Liver (tissue), 8 donors: ENCODE measurements at regions not wholly inside any gene's neighbourhood (a gene's known extent, or its start where the extent isn't known, plus 50 kb on each side); places are given as distances from the start of the nearest gene placed in this dataset.

ENCODE experiments used
- DNase-seq: peaks from one replicate; pipeline ENCODE4 v3.0.0-alpha.2; 2017; ENCODE audit warnings: low spot score
- H3K27ac ChIP-seq, 2 donors: one replicate each; pipeline ENCODE4 v1.7.0; 2013; ENCODE audit warnings: inconsistent platforms in 2 of 2, low read length in 2 of 2, control low read depth in 1 of 2, low read depth in 1 of 2, mild to moderate bottlenecking in 1 of 2
- H3K27me3 ChIP-seq, 4 donors: one replicate each; pipeline versions ENCODE4 v1.6.1 to v1.7.0; 2013; ENCODE audit warnings: low read length in 3 of 4, inconsistent platforms in 1 of 4, mild to moderate bottlenecking in 1 of 4, moderate library complexity in 1 of 4; ENCODE audit not compliant: control insufficient read depth in 4 of 4, insufficient read depth in 4 of 4
- H3K36me3 ChIP-seq, 4 donors: one replicate each; pipeline versions ENCODE4 v1.6.1 to v1.7.0; 2013; ENCODE audit warnings: low read length in 3 of 4, mild to moderate bottlenecking in 3 of 4, low read depth in 1 of 4, moderate library complexity in 1 of 4; ENCODE audit not compliant: control insufficient read depth in 4 of 4, insufficient read depth in 3 of 4
- H3K4me1 ChIP-seq, 4 donors: one replicate each; pipeline versions ENCODE4 v1.6.1 to v1.7.0; 2013; ENCODE audit warnings: low read length in 3 of 4, mild to moderate bottlenecking in 3 of 4, moderate library complexity in 1 of 4; ENCODE audit not compliant: control insufficient read depth in 4 of 4, insufficient read depth in 4 of 4
- H3K4me3 ChIP-seq, 3 donors: one replicate each; pipeline versions ENCODE4 v1.6.1 to v1.7.0; 2013; ENCODE audit warnings: low read length in 3 of 3, control low read depth in 1 of 3, low read depth in 1 of 3, mild to moderate bottlenecking in 1 of 3
- H3K9ac ChIP-seq, 2 donors: one replicate each; pipeline ENCODE4 v1.7.0; 2013; ENCODE audit warnings: low read length in 2 of 2, mild to moderate bottlenecking in 2 of 2, moderate library complexity in 2 of 2, control low read depth in 1 of 2, low read depth in 1 of 2
- H3K9me3 ChIP-seq, 4 donors: one replicate each; pipeline versions ENCODE4 v1.6.1 to v1.7.0; 2013; ENCODE audit warnings: low read length in 3 of 4; ENCODE audit not compliant: control insufficient read depth in 4 of 4
- EGR1 ChIP-seq, 2 donors: IDR thresholded peaks; 2 replicates each; pipeline ENCODE4 v1.6.1; 2016 to 2018; ENCODE audit warnings: antibody characterized with exemption in 2 of 2, low read depth in 2 of 2
- FOXA1 ChIP-seq: IDR thresholded peaks from 2 replicates; pipeline ENCODE4 v1.6.1; 2016; ENCODE audit warnings: antibody characterized with exemption
- FOXA2 ChIP-seq: IDR thresholded peaks from 2 replicates; pipeline ENCODE4 v1.6.1; 2016; ENCODE audit warnings: antibody characterized with exemption
- GABPA ChIP-seq, 2 donors: IDR thresholded peaks in 1 of 2; conservative IDR thresholded peaks in 1 of 2; 2 replicates each; pipeline ENCODE4 v1.6.1; 2016; ENCODE audit warnings: antibody characterized with exemption in 2 of 2, mild to moderate bottlenecking in 1 of 2, moderate library complexity in 1 of 2
- HNF4A ChIP-seq, 2 donors: conservative IDR thresholded peaks; 2 replicates each; pipeline ENCODE4 v1.6.1; 2016; ENCODE audit warnings: antibody characterized with exemption in 2 of 2, mild to moderate bottlenecking in 2 of 2
- HNF4G ChIP-seq: IDR thresholded peaks from 2 replicates; pipeline ENCODE4 v1.6.1; 2016; ENCODE audit warnings: antibody characterized with exemption
- JUND ChIP-seq, 2 donors: IDR thresholded peaks; 2 replicates each; pipeline ENCODE4 v1.6.1; 2016; ENCODE audit warnings: antibody characterized with exemption in 2 of 2
- NR2F2 ChIP-seq: IDR thresholded peaks from 2 replicates; pipeline ENCODE4 v1.6.1; 2016; ENCODE audit warnings: antibody characterized with exemption
- RAD21 ChIP-seq, 2 donors: IDR thresholded peaks; 2 replicates each; pipeline ENCODE4 v1.6.1; 2016; ENCODE audit warnings: antibody characterized with exemption in 2 of 2, mild to moderate bottlenecking in 2 of 2
- RXRA ChIP-seq, 2 donors: IDR thresholded peaks; 2 replicates each; pipeline ENCODE4 v1.6.1; 2017 to 2018; ENCODE audit warnings: antibody characterized with exemption in 2 of 2, mild to moderate bottlenecking in 1 of 2
- TAF1 ChIP-seq: conservative IDR thresholded peaks from 2 replicates; pipeline ENCODE4 v1.6.1; 2016; ENCODE audit warnings: antibody characterized with exemption, mild to moderate bottlenecking
- YY1 ChIP-seq: IDR thresholded peaks from 2 replicates; pipeline ENCODE4 v1.6.1; 2016; ENCODE audit warnings: antibody characterized with exemption, mild to moderate bottlenecking
- WGBS: extraction: QIAGEN DNeasy Blood & Tissue Kit; methylation state at CpG from one replicate; pipeline ENCODE4 v1.1.7; 2013; 5-methylcytosine and 5-hydroxymethylcytosine counted together
- TF ChIP-seq, protein P1 (sequence below): fragments of 150-350 bp; IDR thresholded peaks from 2 replicates; pipeline ENCODE4 v1.5.1; 2017; ENCODE audit warnings: improper control_type of control experiment, low read depth, low read length; ENCODE audit not compliant: missing input control
- TF ChIP-seq, protein P2 (sequence below): IDR thresholded peaks from 2 replicates; pipeline ENCODE4 v1.6.1; 2016; ENCODE audit warnings: antibody characterized with exemption
- TF ChIP-seq, protein P3 (sequence below): IDR thresholded peaks from 2 replicates; pipeline ENCODE4 v1.6.1; 2016; ENCODE audit warnings: antibody characterized with exemption
- TF ChIP-seq, protein P4 (sequence below): IDR thresholded peaks from 2 replicates; pipeline ENCODE4 v1.6.1; 2016; ENCODE audit warnings: antibody characterized with exemption
- donor health status: healthy.
- donor health status: healthy.
- donor health status: healthy.
- donor health status: healthy.
- donor health status: healthy.

DNA sequence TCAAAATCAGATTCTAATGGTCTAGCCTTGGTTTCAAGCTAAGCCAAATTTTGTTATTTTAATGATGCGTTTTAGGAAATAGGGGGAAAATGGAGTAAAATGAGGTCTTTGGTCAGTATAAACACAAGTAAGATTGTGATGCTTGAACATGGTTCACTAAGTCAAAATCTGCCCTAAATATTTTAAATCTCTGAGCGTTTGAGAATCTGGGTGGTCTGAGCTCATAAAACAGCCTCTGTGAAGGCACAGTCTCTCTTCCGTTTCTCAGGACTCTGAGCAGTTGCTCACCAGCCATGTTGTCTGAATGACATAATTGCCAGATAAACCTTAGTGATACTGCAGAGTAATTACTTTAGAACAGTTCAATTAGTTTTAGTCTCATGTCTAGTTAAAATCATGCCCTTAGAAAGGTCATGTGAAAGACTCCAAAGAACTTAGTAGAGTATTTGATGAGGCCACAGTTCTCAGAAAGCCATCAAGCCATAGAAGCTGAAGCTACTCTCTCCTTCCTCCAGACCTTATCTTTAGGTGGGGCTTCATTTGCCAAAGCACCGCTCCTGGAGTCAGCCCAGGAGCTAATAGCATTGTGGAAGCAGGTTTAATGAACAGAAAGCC lies 257.1 kb upstream of the MAP3K1 start:
- Histone ChIP-seq H3K27me3 (no peaks in the 10 kb centered on the region), H3K9ac (no peak overlapping the region), H3K9me3 (no peaks in the 10 kb centered on the region), H3K27ac (no peak overlapping the region), H3K36me3 (no peaks in the 10 kb centered on the region), H3K4me1 (no peaks in the 10 kb centered on the region), H3K4me3 (no peak overlapping the region)
- no peak for DNase-seq
- TF ChIP-seq, protein P1, sequence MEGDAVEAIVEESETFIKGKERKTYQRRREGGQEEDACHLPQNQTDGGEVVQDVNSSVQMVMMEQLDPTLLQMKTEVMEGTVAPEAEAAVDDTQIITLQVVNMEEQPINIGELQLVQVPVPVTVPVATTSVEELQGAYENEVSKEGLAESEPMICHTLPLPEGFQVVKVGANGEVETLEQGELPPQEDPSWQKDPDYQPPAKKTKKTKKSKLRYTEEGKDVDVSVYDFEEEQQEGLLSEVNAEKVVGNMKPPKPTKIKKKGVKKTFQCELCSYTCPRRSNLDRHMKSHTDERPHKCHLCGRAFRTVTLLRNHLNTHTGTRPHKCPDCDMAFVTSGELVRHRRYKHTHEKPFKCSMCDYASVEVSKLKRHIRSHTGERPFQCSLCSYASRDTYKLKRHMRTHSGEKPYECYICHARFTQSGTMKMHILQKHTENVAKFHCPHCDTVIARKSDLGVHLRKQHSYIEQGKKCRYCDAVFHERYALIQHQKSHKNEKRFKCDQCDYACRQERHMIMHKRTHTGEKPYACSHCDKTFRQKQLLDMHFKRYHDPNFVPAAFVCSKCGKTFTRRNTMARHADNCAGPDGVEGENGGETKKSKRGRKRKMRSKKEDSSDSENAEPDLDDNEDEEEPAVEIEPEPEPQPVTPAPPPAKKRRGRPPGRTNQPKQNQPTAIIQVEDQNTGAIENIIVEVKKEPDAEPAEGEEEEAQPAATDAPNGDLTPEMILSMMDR, result no peak
- TF ChIP-seq FOXA2, result no peak
- TF ChIP-seq HNF4A (conservative IDR thresholded peaks at IDR 0.05), result no peak
- TF ChIP-seq JUND (IDR thresholded peaks at IDR 0.05), result no peak
- TF ChIP-seq HNF4G, result no peak
- 78% methylated on average over 4 of the region's 4 CpGs for WGBS

DNA sequence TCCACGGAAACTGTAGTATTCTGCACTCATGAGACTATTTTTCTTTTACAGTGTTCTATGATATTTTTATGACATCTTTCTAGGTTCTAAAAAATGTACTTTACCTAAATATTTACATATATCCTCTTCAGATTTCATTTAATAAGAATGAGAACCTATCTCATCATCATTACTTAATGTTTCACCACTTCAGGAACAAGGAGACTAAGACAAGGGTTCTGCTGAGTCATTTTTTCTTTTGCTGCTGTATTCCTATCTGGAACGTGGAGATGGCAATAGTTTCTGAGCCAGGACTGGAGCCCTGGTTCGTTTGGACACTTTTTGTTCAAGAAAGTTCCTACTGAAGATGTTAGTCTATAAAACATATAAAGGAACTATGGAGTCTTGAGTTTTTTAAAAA lies 258.2 kb upstream of the MAP3K1 start:
- Histone ChIP-seq H3K36me3 (no peaks in the 10 kb centered on the region), H3K4me3 (no peak overlapping the region), H3K27ac (no peak overlapping the region), H3K9me3 (no peaks in the 10 kb centered on the region), H3K9ac (no peak overlapping the region), H3K4me1 (no peaks in the 10 kb centered on the region), H3K27me3 (no peaks in the 10 kb centered on the region)
- TF ChIP-seq, protein P2, sequence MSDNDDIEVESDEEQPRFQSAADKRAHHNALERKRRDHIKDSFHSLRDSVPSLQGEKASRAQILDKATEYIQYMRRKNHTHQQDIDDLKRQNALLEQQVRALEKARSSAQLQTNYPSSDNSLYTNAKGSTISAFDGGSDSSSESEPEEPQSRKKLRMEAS, result no peak
- TF ChIP-seq HNF4G, result no peak
- no peak for TF ChIP-seq NR2F2
- no peak for TF ChIP-seq EGR1 (IDR thresholded peaks at IDR 0.05; ENCODE audit: low read depth in 2 of 2)
- no peak for TF ChIP-seq FOXA2
- no peak for TF ChIP-seq HNF4A (conservative IDR thresholded peaks at IDR 0.05)
- TF ChIP-seq, protein P3, sequence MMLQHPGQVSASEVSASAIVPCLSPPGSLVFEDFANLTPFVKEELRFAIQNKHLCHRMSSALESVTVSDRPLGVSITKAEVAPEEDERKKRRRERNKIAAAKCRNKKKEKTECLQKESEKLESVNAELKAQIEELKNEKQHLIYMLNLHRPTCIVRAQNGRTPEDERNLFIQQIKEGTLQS, result no peak
- no peak for TF ChIP-seq YY1
- no peak for DNase-seq
- WGBS, result 55% methylated on average over 3 of the region's 3 CpGs

DNA sequence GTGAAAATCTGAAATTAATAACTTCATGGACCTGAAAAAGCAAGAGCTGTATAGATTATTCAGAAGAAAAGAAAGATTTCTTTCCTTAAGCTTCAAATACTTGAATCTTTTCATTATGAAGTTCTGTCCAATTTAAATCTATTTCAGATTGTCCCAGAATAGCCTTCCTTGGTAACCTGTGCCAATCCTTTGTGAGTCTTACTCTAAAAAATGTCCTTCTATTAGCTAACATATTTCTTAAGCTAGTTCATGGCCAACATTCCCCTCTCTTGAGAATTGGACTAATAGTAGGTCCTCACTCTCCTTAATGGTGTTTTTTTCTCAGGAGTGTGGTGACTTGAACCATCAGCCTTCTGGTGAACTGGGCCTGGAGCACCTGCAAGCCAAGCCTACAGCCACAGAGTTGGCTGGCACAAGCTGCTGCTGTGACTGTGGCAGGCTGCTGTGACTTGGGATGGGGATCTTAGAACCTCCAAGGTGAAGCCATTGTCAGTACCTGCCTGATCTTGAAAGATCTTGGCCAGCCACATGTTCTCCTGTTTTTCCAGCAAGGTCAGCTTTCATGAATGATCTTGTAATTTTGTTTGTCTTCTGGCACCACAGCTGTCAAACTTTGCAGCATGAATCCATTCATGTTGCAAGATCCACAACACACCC lies 262.6 kb upstream of the MAP3K1 start:
- Histone ChIP-seq H3K9ac (no peak overlapping the region), H3K27ac (no peak overlapping the region), H3K4me1 (no peaks in the 10 kb centered on the region), H3K4me3 (no peak overlapping the region), H3K36me3 (no peaks in the 10 kb centered on the region), H3K27me3 (no peaks in the 10 kb centered on the region), H3K9me3 (no peaks in the 10 kb centered on the region)
- no peak for DNase-seq
- TF ChIP-seq GABPA (IDR thresholded peaks at IDR 0.05 in 1 of 2, conservative IDR thresholded peaks at IDR 0.05 in 1 of 2), result no peak
- no peak for TF ChIP-seq NR2F2
- no peak for TF ChIP-seq JUND (IDR thresholded peaks at IDR 0.05)
- TF ChIP-seq RAD21 (IDR thresholded peaks at IDR 0.05), result no peak
- TF ChIP-seq, protein P1, result no peak
- TF ChIP-seq, protein P2, result no peak
- TF ChIP-seq FOXA2, result no peak
- TF ChIP-seq YY1, result no peak
- TF ChIP-seq FOXA1, result no peak
- no peak for TF ChIP-seq HNF4A (conservative IDR thresholded peaks at IDR 0.05)
- no peak for TF ChIP-seq TAF1
- TF ChIP-seq RXRA (IDR thresholded peaks at IDR 0.05), result no peak
- no peak for TF ChIP-seq EGR1 (IDR thresholded peaks at IDR 0.05; ENCODE audit: low read depth in 2 of 2)
- TF ChIP-seq, protein P4, sequence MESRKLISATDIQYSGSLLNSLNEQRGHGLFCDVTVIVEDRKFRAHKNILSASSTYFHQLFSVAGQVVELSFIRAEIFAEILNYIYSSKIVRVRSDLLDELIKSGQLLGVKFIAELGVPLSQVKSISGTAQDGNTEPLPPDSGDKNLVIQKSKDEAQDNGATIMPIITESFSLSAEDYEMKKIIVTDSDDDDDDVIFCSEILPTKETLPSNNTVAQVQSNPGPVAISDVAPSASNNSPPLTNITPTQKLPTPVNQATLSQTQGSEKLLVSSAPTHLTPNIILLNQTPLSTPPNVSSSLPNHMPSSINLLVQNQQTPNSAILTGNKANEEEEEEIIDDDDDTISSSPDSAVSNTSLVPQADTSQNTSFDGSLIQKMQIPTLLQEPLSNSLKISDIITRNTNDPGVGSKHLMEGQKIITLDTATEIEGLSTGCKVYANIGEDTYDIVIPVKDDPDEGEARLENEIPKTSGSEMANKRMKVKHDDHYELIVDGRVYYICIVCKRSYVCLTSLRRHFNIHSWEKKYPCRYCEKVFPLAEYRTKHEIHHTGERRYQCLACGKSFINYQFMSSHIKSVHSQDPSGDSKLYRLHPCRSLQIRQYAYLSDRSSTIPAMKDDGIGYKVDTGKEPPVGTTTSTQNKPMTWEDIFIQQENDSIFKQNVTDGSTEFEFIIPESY, result no peak
- TF ChIP-seq HNF4G, result no peak
